NCI-H1092 treated with DMSO at 0.1 percent for 48 hours (cell line): ENCODE measurements at regions not wholly inside any gene's neighbourhood (a gene's known extent, or its start where the extent isn't known, plus 50 kb on each side); places are given as distances from the start of the nearest gene placed in this dataset.
A peak's percentile ranks its signal among the peaks of the same experiment; 100 is the strongest.

Experiments used
- DNase-seq: peaks from one replicate; lab custom pipeline; 2025; lab: John Stamatoyannopoulos, UW

GRCh38 chr1:217311766-217312165, 319.1 kb downstream of the GPATCH2 start:
- DNase-seq, result no peak

- DNase-seq, result no peak
These were observed 319.6 kb downstream of the GPATCH2 start for GRCh38 chr1:217311269-217311668.

- DNase-seq, result no peak
These were observed 349.6 kb downstream of the GPATCH2 start for GRCh38 chr1:217281332-217281731.

- DNase-seq, result no peak
These were observed 355.1 kb downstream of the GPATCH2 start for GRCh38 chr1:217275655-217276398.

- DNase-seq, result no peak
These were observed 355.8 kb downstream of the GPATCH2 start for GRCh38 chr1:217274927-217275654.

- DNase-seq, result no peak
These were observed 356.5 kb downstream of the GPATCH2 start for GRCh38 chr1:217274416-217274815.

- DNase-seq, result no peak
These were observed 357.0 kb downstream of the GPATCH2 start for GRCh38 chr1:217273866-217274265.

- DNase-seq, result no peak
These were observed 358.5 kb downstream of the GPATCH2 start for GRCh38 chr1:217272385-217272784.

- DNase-seq, result no peak
These were observed 360.8 kb downstream of the GPATCH2 start for GRCh38 chr1:217270101-217270500.

GRCh38 chr1:217268058-217268457, 362.8 kb downstream of the GPATCH2 start:
- no peak for DNase-seq

- no peak for DNase-seq
These were observed 369.3 kb downstream of the GPATCH2 start for GRCh38 chr1:217261636-217262035.

- no peak for DNase-seq
These were observed 370.2 kb downstream of the GPATCH2 start for GRCh38 chr1:217260676-217261075.

GRCh38 chr1:217253985-217254384, 376.9 kb downstream of the GPATCH2 start:
- DNase-seq, result no peak

- no peak for DNase-seq
These were observed 377.5 kb downstream of the GPATCH2 start for GRCh38 chr1:217253351-217253750.

- no peak for DNase-seq
These were observed 379.8 kb downstream of the GPATCH2 start for GRCh38 chr1:217251121-217251520.

GRCh38 chr1:217249857-217250256, 381.0 kb downstream of the GPATCH2 start:
- DNase-seq, result no peak

GRCh38 chr1:217244971-217245370, 385.9 kb downstream of the GPATCH2 start:
- no peak for DNase-seq

- no peak for DNase-seq
These were observed 390.2 kb downstream of the GPATCH2 start for GRCh38 chr1:217240656-217241055.

GRCh38 chr1:217238945-217239344, 391.9 kb downstream of the GPATCH2 start:
- no peak for DNase-seq

- DNase-seq, result peak; percentile 13
These were observed 400.5 kb downstream of the GPATCH2 start for GRCh38 chr1:217230412-217230811.

- DNase-seq, result no peak
These were observed 402.2 kb downstream of the GPATCH2 start for GRCh38 chr1:217228689-217229088.

GRCh38 chr1:217224201-217224600, 406.7 kb downstream of the GPATCH2 start:
- no peak for DNase-seq

- DNase-seq, result no peak
These were observed 416.3 kb downstream of the GPATCH2 start for GRCh38 chr1:217214551-217214950.

GRCh38 chr1:217211486-217211885, 419.4 kb downstream of the GPATCH2 start:
- no peak for DNase-seq
